Activated CD4-positive, alpha-beta T cell treated with anti-CD3 and anti-CD28 coated beads for 4 hours (primary cell): ENCODE measurements at regions not wholly inside any gene's neighbourhood (a gene's known extent, or its start where the extent isn't known, plus 50 kb on each side); places are given as distances from the start of the nearest gene placed in this dataset.

Experiments used
- DNase-seq, 2 donors: peaks; one replicate each; pipeline ENCODE4 v3.0.0-alpha.2; 2020

DNA sequence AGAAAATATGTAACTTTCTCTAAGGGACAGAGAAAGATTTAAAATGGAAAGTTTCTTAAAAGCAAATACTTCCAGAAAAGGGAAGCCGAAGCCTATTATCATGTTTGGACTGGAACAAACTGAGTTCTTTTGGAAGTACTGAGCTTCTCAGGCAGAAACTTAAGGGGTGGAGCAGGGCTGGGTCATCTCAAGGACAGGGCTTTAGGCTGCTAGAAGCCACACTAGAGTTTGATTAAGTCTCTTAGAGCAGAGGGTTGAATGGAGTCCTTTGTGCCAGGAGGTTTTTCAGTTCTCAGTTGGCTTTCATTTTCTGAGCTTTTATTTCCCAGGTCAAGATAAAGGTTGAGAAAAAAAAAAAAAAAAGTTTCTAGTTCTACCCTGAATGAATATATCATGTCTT is 432.7 kb downstream of the SLITRK5 start:
- no peak for DNase-seq

DNA sequence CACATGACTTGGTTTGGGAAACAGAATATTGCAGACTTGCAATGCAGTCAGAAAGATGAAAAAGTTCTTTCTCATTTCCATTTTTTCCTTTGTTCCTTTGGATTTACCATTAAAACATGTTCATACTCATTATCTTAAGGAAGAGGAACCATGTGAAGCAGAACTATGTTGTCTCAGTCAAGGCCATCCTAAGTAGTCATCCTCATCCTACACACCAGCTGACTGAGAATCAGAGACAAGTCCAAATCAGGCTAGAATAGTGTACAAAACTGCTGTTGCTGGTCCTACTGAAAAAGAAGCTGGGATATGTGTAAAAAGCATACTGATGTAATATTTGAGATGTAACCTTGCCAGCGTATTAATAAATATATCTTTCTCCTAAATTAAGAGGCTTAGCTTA is 433.4 kb downstream of the SLITRK5 start:
- no peak for DNase-seq

DNA sequence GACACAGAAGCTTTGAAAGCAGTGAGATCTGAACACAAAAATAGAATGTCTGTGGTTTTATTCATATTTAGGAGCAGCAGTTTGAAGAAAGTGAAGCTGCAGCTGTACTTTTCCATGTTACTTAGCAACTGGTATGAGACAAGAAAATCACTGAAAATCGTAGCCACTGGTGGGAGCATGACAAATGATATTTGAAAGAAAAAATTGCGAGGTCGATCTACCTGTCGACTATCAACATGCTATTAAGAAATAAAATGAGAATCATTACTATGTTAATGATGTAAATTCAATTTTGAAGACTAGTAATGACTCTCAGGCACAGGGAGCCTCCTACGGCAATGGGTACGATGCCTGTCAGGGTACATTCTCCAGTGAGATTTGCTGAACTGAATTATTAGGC is 436.4 kb downstream of the SLITRK5 start:
- DNase-seq: no peak

DNA sequence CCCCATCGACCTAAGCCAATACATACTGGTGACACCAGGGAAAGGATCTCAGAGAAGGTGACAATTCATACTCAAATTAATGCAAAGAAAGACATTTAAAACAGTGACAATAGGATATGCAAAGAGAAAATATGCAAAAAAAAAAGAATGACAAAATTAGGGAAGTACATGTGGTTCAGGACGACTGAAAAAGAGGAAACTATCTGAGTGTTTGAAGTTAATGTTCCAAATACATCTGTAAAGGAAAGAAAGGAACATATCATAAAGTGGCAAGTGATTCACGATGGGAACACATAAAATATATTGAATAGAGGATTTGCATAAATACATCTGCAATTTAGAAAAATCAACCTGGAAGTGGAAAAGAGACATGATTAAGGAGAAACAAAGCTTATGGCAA is 441.4 kb downstream of the SLITRK5 start:
- no peak for DNase-seq

DNA sequence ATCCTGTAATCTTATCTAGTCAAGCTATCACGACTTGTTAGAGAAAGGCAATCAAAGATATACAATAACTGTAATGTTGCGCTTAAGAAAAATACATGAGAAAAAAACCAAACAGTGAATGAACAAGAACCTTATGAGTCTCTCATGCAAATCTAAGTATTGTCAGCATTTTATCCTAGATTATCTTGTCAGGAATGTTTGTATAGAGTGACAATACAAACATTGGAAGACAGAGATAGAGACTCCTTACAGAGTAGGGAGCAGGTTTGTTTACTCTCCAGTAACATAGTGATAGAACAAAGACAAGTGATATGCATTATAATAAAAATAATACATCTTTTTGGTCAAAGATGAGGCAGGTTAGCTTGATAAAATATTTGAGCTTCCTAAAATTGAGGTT is 444.8 kb downstream of the SLITRK5 start:
- no peak for DNase-seq

DNA sequence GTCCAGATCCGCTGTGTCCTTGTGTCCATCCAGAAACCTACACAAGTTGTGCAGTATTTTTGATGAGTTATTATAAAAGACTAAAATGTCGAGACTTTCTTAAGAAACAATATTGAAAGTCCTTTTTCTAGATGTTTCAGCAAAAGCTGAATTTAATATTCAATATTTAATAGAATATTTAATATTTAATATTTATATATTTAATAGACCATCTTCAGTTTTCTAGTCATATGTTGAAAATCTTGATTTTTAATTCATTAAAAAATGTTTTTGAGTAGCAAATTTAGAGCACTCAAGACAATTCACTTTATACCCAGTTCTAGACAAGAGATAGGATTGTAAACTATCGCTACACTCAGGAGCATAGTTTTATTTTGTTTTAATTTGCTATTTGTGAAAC is 447.8 kb downstream of the SLITRK5 start:
- DNase-seq: no peak

DNA sequence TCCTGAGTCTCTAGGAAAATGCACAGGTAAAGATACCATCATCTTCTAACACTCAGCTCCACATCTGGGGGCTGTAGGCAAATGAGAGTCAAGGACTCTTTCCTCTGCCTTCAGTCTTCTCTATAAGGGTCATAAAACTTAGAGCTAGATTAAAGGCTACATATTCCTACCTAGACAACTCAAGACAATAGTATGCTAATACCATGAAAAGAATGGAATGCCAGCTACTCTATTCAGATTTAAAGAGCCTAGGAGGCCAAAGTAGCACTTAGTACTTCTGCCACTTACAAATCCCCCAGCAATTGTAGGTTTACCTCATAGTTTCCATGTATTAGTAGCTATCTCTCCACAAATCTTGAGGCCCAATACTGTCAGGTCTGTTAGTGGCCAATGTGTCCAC is 453.0 kb downstream of the SLITRK5 start:
- DNase-seq: no peak

DNA sequence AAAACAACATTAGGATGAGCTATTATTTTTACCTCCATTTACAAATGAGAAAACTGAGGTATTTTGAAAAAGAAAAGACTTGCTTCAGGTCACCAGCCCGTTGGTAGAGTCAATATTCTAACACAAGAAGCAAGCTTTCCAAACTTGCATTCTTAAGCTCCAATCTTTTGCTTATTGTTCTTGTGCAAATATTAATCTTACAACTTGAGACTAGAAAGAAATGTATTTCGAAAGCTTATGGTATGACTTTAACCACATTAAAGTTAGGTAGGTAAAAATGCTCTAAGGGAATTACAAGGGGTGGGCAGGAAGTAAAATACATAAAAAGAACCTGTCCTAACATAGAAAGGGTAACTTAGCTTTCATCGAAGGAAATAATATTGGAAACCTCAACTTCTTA is 453.9 kb downstream of the SLITRK5 start:
- DNase-seq: no peak

DNA sequence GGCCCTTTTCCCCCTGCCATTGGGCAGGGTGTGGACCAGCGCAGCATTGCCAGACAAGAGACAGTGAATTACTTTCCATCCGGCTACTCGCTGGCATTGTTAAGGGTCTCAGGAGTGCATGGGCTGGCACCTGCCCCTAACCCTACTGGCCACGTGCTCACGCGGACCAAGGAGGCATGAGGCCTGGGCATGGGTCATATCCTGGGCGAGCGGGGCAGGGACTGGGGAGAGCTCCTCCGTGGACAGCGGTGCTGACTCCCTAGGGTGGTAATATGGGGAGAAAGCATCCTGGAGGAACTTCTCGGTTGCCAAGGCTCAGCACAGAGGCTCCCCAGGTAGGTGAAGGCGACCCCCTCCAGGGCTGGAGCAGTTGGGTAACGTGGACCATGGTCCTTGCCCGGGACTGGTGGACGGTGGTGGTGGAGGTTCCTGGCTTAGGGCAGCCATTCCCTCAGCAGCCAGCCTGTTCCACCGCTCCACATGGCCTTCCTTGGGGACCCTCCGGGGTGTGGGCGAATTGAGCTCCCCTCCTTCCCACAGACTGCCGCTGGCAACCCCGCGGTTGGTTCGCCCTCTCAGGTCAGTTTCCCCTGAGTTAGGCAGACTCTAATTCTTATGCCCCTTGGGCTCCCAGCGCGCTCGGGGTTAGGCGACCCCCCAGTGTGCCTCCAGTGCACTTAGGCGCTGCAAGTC is 465.1 kb downstream of the SLITRK5 start:
- no peak for DNase-seq

DNA sequence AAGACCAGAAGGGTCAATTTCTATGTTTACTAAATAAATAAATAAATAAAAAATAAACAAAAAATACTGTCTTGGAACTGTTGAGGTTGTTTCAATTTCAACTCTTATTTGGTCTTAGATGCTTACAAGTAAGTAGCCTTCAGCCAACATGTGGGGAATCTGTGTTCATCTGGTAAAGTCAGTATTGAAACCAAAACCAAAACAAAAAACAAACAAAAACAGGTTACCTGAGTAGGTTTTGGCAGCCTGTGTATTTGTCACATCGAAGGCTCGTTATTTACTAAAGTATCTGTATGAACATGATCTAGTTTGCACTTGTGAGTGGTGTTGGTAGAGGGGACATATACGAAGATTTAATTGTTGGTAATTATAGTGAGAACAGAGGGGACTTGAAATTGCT is 471.5 kb downstream of the SLITRK5 start:
- DNase-seq: no peak

DNA sequence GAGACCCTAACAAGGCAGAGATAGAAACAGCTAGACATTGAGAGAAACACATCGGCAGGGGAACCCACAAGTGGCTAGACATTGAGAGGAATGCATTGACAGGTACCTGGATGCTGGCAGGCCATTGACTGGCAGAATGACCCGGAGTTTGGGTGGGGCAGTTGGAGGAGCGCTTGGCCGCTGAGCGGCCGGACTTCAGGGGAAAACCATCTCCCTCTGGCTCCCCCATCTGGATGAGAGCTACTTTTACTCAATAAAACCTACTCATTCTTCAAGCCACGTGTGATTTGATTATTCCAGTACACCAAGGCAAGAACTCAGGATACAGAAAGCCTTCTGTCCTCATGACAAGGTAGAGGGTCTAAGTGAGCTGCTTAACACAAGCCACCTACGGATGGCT is 473.4 kb downstream of the SLITRK5 start:
- no peak for DNase-seq

DNA sequence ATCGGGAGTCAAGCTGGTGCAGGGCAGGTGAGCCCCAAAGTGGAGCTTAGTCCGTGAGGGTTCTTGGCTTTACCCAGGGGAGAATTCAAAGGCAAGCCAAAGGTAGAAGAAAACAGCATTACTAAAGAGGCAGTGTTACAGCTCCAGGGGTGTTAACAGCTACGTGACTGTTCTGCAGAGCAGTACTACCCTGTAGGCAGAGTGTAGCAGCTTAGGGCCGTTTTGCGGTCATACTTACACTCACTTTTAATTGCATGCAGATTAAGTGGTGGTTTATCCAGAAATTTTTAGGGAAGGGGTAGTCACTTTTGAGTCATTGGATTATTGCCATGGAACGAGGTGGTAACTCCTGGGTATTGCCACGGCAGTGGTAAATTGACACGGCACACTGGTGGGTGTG is 482.2 kb downstream of the SLITRK5 start:
- DNase-seq: no peak

DNA sequence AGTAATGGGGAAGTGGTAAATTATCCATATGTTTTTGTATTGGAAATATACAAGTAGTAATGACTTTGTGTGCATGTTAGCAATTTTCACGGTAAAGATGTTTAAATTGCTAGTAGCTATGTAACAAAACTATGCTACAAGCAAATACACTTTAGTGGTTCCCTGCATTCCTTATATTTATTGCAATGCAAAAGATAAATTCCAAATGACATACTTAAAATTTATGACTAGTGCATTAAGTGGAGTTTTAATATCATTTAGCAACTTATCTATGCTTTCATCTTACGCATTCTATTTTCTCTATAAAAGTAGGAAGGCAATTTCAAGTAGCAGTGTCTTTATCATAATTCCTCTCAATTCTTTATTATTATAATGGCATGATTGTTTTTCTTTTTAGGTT is 482.8 kb downstream of the SLITRK5 start:
- no peak for DNase-seq

DNA sequence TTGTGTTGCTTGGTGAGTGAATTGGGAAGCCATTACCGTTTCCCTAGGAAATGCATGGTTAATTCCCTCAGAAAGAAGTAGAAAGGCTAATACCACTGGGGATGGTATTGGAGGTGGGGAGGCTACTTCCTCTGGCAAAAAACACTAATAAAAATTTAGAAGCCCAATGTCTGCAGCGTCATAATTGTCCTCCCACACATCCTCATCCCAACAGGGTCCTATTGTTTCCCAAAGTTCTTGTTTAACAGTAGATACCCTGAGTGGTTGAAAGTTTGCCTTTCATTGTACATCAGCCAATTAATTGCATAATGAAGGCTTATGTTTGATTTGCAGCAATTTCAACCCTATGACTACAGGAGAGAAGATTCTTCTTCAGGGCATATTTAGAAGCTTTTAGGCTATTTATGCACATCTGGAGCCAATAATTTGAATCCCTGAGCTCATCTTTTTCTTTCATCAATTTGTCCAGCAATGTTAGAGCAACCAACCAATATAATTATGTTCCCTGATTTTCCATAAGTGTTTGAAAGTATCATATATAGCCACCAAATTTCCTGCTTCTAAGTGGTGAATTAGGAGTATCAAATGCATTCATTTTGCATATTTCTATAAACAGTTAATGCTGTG is 491.0 kb downstream of the SLITRK5 start:
- no peak for DNase-seq

DNA sequence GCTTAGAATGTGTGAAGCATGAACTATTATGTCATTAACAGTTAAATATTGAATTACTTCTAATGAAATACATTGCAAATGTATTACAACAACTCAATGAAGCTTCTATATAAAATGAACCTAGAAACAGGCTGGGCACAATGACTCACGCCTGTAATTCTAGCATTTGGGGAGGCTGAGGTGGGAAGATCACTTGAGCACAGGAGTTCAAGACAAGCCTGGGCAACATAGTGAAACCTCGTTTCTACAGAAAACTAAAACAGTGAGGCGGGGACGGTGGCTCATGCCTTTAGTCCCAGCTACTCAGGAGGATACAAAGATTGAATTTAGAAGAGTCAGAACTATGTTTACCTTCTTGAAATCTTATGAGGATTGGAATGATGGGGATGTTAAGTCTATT is 505.1 kb downstream of the SLITRK5 start:
- DNase-seq: no peak

DNA sequence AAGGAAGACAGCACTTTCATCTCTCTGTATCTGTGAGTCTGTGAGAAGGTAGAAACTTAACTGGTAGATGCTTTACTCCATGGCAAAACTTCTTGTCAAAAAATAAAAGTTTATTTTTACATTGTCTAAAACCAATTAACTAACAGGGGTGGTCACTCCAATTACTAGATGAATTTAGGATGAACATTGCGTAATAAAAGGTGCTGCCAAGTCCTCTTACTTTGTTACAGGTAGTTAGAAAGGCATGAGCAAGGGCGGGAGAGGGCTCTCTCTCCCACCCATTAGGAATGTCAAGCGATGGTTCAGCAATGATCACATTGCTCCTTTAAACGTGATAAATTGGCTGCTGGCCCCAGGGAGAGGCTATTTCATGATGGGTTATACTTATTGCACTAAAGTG is 512.3 kb downstream of the SLITRK5 start:
- DNase-seq: no peak

DNA sequence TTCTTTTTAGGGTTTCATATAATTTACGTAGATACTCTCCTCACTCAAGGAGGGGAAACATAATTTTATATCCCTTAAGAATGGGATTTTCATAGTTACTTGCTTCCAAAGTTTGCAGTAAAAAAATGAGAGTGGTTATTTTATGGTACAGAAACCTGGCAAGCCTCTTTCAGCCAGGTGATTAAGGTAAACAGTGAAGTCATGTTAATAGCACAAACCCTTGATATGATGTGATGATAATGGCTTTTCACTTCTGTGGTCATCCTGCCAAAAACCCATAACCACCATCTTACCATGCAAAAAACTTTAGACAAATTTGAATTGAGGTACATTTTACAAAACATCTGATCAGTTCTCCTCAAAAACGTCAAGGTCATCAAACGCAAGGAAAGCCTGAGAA is 517.8 kb downstream of the SLITRK5 start:
- no peak for DNase-seq

DNA sequence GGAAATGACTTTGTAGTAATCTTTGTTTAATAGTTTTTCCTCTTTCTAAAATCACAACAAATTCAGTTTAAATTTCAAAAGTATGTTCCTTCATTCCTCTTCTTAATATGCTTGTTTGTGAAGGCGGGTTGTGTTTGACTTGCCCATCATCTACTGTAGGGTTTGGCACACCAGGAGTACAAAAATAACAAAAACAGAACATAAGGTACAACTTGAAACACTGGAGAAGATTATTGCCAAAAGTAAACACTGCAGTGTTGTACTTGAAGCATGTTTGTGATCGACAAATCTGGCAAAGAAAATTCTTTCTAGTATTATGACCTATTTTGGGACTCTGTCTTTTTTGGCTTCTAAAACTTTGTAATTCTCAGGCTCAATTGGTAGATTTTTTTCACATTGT is 518.6 kb downstream of the SLITRK5 start:
- DNase-seq: no peak

DNA sequence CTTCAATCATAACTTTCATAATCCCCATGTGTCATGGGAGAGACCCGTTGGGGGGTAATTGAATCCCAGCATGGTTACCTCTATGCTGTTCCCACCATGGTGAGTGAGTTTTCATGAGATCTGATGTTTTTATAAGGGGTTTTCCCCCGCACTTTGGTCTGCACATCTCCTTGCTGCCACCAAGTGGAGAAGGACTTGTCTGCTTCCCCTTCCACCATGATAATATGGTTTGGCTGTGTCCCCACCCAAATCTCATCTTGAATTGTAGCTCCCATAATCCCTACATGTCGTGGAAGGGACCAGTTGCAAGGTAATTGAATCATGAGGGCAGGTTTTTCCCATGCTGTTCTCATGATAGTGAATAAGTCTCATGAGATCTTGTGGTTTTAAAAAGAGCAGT is 524.9 kb downstream of the SLITRK5 start:
- DNase-seq: no peak

DNA sequence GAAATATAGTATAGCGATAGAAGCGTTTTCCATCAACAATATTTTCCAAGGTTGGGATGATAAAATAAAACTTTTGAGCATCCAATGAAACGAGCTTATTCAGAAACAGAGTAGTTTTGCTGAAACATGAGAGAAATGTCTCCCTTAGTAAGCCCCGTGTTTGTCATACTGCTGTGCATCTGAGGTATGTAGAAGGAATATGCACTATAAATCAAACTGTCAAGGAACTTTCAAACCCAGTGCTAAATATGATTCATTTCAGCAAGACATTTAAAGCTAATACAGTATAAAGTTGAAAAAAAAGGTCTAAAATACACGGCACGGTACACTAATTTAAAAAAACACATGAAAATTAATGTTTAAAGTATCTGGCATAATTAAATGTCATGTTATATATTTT is 546.2 kb downstream of the SLITRK5 start:
- DNase-seq: no peak

DNA sequence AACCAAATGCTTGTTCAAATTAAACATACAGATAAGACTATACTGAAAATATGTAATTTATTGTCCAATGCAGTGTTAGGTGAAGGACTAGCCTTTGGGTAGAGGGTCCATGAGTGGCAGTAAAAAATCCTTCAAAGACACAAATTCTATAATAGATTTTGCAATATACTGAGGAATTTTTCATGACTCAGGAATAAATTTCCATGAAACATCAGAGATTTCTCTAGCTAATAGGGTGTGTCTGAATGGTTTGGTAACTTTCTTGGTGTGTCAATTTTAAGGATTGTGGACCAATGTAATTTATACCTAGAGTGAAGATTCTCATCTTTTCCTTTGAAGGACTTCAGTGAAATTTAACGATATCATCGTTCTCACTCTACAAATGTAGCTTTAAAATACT is 546.7 kb downstream of the SLITRK5 start:
- DNase-seq: no peak

DNA sequence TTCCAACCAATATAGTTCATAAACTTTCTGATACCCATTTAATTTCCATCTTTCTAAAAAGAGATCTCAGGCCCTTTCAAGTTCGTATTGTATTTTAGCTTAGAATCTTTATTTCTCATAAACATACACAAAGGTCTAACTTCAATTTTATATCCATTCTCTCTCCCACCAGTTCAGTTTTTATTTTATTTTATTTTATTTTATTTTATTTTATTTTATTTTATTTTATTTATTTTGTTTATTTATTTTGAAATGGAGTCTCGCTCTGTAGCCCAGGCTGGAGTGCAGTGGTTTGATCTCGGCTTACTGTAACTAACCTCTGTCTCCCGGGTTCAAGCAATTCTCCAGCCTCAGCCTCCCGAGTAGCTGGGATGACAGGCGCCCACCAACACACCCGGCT is 552.8 kb downstream of the SLITRK5 start:
- DNase-seq: no peak

DNA sequence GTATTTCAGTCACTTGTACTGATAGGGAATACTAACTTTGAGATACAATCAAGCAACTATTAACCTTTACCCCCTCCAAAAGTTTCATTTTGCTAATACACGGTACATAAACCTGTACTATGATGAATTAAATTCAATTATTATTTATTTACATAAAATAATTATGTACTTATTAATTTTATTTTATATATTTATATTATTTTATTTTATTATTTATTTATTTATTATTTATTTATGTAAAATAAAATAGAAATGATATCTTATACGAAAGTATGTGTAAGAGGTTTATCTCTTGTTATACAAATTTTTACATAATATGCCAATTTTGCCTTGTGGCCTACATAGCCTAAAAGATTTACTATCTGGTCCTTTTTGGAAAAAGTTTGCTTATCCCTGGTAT is 564.3 kb downstream of the SLITRK5 start:
- DNase-seq: no peak

DNA sequence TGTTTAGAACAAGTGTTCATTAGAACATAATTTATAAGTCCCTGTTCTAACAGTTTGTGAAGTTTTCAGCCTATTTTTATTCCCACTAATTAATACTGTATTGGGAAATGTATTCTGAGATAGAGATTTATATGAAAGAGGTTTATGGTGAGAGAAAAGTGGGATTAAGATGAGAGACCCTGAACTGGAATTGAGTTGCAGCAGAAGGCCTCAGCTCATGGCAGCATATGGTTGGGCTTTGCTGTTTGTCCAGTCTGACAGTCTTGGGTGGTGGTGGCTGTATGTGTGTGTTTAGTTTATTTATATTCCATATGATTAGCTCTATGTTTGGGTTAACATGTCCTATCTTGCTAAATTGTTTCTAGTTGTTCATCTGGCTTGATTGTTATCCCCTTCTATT is 575.1 kb downstream of the SLITRK5 start:
- no peak for DNase-seq

DNA sequence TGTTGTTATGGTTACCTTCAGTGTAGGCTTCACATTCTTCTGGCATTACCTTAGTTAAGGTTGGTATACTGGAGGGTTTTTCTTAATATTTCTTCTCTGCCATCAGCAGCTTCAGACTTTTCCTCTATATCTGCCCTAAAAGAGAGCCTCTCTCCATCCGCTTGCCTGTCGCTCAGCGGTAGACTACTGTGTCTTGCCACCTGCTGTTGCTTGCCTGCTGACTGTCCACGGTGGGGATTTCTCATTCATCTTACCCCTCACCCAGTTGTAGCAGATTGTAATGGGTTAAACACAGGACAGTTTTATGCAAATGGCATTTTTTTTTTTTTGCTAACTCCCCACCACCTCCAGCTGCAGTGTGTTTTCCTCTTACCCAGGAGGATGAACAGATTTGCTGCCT is 577.2 kb downstream of the SLITRK5 start:
- no peak for DNase-seq
